Mesothelial cell of epicardium (in vitro differentiated cells): ENCODE measurements at regions not wholly inside any gene's neighbourhood (a gene's known extent, or its start where the extent isn't known, plus 50 kb on each side); places are given as distances from the start of the nearest gene placed in this dataset.

Source experiments
- DNase-seq, 2 experiments: peaks; one replicate each; pipeline ENCODE4 v3.0.0; 2021; ENCODE audit warnings: low spot score in 2 of 2; ENCODE audit not compliant: unreplicated experiment in 2 of 2
- H3K27ac Mint-ChIP-seq: 2 replicates; pipeline ENCODE4 v1.8.0; 2021; ENCODE audit warnings: mixed read lengths
- H3K27me3 Mint-ChIP-seq: 2 replicates; pipeline ENCODE4 v1.8.0; 2021; ENCODE audit warnings: low read depth, mixed read lengths
- H3K36me3 Mint-ChIP-seq: 2 replicates; pipeline ENCODE4 v1.8.0; 2021; ENCODE audit warnings: mixed read lengths
- H3K4me1 Mint-ChIP-seq: 2 replicates; pipeline ENCODE4 v1.8.0; 2021; ENCODE audit warnings: mixed read lengths
- H3K4me3 Mint-ChIP-seq: 2 replicates; pipeline ENCODE4 v1.8.0; 2021; ENCODE audit warnings: mild to moderate bottlenecking, moderate library complexity, mixed read lengths
- H3K9me3 Mint-ChIP-seq: 2 replicates; pipeline ENCODE4 v1.8.0; 2021; ENCODE audit warnings: mixed read lengths
- TF ChIP-seq, protein P1 (sequence below): fragments of 200-600 bp; sonication (generic); IDR thresholded peaks from one replicate; pipeline ENCODE4 v1.5.0; 2021; ENCODE audit warnings: antibody characterized with exemption; ENCODE audit not compliant: unreplicated experiment

DNA sequence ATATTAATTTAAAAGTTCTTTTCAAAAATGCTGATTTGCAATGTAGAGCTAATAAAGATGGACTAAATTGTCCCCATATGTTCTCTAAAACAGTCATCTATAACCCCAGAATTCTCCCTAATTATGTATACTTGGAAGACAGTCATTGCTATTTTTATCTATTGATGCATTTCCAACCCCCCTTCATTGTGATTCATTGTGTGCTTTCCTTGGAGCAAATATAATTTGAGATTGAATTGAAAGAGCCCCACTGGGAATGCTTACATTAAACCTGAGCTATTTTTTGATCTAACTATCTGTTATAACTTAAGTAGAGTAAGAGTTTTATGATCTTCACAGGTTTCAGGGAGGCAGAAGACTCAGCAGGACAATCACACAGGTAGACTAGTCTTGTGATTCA is 73.7 kb upstream of the PTCHD4 start:
- TF ChIP-seq, protein P1, sequence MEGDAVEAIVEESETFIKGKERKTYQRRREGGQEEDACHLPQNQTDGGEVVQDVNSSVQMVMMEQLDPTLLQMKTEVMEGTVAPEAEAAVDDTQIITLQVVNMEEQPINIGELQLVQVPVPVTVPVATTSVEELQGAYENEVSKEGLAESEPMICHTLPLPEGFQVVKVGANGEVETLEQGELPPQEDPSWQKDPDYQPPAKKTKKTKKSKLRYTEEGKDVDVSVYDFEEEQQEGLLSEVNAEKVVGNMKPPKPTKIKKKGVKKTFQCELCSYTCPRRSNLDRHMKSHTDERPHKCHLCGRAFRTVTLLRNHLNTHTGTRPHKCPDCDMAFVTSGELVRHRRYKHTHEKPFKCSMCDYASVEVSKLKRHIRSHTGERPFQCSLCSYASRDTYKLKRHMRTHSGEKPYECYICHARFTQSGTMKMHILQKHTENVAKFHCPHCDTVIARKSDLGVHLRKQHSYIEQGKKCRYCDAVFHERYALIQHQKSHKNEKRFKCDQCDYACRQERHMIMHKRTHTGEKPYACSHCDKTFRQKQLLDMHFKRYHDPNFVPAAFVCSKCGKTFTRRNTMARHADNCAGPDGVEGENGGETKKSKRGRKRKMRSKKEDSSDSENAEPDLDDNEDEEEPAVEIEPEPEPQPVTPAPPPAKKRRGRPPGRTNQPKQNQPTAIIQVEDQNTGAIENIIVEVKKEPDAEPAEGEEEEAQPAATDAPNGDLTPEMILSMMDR: no peak
- no peak overlapping the region for H3K4me3 Mint-ChIP-seq
- no peak for DNase-seq
- H3K36me3 Mint-ChIP-seq: no peaks in the 10 kb centered on the region
- H3K27ac Mint-ChIP-seq: peak overlapping the region; percentile 60
- peaks cover 14% of the 10 kb centered on the region for H3K4me1 Mint-ChIP-seq
- peaks cover 5% of the 10 kb centered on the region for H3K9me3 Mint-ChIP-seq
- H3K27me3 Mint-ChIP-seq: no peaks in the 10 kb centered on the region

DNA sequence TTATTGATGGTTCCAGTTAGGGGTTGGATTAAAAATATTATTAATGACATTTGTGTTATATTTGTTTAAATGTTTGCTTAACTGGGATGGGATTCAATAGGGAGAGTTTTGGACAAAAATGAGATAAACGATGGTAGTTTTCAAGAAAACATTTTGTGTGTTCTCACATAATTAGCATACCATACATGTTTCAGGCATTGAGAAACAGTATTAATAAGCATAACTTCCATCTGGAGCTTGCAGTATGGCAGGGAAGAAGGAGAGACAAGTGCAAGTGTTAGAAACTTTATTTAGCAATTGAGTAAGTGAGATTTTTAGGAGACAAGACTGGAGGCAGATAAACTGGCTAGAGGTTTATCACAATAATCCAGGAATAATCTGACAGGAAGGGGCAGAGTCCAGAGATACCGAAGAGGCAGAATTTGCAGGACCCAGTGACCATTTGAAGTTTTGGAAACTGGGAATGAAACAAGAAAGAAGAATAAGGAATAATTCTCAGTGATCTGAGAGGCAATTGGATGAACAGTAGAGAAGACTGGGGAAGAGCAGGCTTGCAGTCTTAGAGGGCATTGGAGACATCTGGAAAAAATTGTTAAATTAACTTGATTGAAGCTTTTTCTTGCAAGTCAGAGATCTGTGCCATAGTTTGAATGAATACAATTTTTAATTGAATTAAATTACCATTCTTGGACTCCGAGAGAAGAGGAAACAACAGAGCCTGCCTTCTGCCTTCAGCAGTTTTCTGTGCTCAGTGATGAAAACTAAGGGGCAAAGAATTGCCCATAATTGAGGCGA is 73.0 kb upstream of the PTCHD4 start:
- H3K9me3 Mint-ChIP-seq: peaks cover 5% of the 10 kb centered on the region
- no peak for DNase-seq
- no peaks in the 10 kb centered on the region for H3K27me3 Mint-ChIP-seq
- H3K4me1 Mint-ChIP-seq: peaks cover 14% of the 10 kb centered on the region
- no peak overlapping the region for H3K4me3 Mint-ChIP-seq
- H3K36me3 Mint-ChIP-seq: no peaks in the 10 kb centered on the region
- TF ChIP-seq, protein P1: no peak
- peak overlapping the region; percentile 40 for H3K27ac Mint-ChIP-seq

DNA sequence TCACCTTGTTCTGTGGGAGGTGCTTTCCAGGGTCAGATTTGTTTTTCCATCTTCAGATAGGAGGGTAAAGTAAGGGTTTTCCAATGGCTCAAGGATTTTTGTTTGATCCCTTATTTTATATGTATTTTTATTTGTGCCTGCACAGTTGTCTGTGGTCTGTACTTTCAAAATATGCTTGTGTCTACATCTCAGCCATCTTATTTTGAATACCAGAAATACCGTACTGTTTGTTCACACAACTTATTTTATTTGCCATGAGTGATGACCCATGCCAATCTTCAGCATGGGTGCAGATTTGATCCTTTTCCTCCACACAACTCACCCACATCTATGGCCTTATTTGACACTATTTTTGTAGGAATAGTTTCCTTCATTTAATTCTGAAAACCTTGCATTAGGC is 72.2 kb upstream of the PTCHD4 start:
- H3K36me3 Mint-ChIP-seq: no peaks in the 10 kb centered on the region
- peak overlapping the region; percentile 23 for H3K27ac Mint-ChIP-seq
- no peak overlapping the region for H3K4me3 Mint-ChIP-seq
- H3K27me3 Mint-ChIP-seq: no peaks in the 10 kb centered on the region
- peaks cover 14% of the 10 kb centered on the region for H3K4me1 Mint-ChIP-seq
- TF ChIP-seq, protein P1: no peak
- no peak for DNase-seq
- peaks cover 5% of the 10 kb centered on the region for H3K9me3 Mint-ChIP-seq

DNA sequence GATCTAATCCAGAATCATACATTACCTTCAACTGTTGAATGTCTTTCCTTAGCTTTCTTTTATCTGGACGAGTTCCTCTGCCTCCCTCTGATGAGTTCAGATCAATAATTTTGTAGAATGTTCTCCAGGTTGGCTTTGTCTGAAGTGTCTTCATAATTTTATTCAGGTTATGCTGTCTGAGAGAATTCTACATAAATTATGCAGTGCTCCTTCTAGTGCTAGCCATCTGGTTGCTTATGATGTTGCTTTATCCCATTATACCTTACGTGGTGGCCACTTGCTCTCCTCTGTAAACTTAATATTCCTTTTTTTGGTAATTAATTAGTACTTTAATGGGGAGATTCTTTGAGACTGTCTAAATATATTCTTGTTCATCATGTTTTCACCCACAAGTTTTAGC is 67.7 kb upstream of the PTCHD4 start:
- no peak for DNase-seq
- Mint-ChIP-seq H3K4me3 (no peak overlapping the region), H3K9me3 (peaks cover 5% of the 10 kb centered on the region)

DNA sequence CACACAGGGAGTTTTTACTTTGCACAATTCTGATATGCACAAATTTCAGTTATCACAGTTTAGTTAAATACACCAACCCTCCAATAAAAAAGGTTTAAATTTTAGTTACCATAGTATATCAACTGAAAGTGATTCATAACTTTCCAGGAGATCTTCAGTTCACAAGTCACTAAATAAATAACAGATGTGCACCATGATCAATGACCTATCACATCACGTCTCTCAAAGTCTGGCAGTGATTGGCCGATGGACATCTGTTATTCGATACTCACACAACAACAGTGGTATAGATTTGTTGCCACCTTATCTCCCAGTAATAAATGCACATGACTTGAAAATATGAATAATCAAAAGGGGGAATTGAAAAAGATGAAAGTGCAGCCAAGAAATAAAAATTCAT is 66.8 kb upstream of the PTCHD4 start:
- Mint-ChIP-seq H3K36me3 (no peaks in the 10 kb centered on the region), H3K4me1 (peaks cover 9% of the 10 kb centered on the region)
- TF ChIP-seq, protein P1: no peak

More for the DNA sequence above, 67.7 kb upstream of the PTCHD4 start:
- Mint-ChIP-seq H3K4me1 (peaks cover 10% of the 10 kb centered on the region), H3K27ac (no peak overlapping the region), H3K27me3 (no peaks in the 10 kb centered on the region), H3K36me3 (no peaks in the 10 kb centered on the region)
- TF ChIP-seq, protein P1: no peak

More for the DNA sequence above, 66.8 kb upstream of the PTCHD4 start:
- Mint-ChIP-seq H3K4me3 (no peak overlapping the region), H3K27me3 (no peaks in the 10 kb centered on the region), H3K9me3 (peaks cover 5% of the 10 kb centered on the region), H3K27ac (no peak overlapping the region)
- no peak for DNase-seq
